Endothelial cell of umbilical vein (primary cell): ENCODE measurements at regions not wholly inside any gene's neighbourhood (a gene's known extent, or its start where the extent isn't known, plus 50 kb on each side); places are given as distances from the start of the nearest gene placed in this dataset.

Experiments used
- CTCF ChIP-seq, 2 donors: IDR thresholded peaks; 1 replicate in 1 of 2; 2 replicates in 1 of 2; pipeline ENCODE4 v1.5.1; 2011; ENCODE audit warnings: low read length in 2 of 2, mild to moderate bottlenecking in 2 of 2, moderate library complexity in 2 of 2, control low read depth in 1 of 2, inconsistent platforms in 1 of 2, low read depth in 1 of 2; ENCODE audit not compliant: insufficient read depth in 1 of 2; ENCODE audit errors: extremely low read depth in 1 of 2
- EZH2 ChIP-seq: IDR thresholded peaks from 2 replicates; pipeline ENCODE4 v1.6.1; 2012; ENCODE audit warnings: borderline replicate concordance, low read depth, mild to moderate bottlenecking, moderate library complexity, low read length, inconsistent platforms; ENCODE audit not compliant: severe bottlenecking
- FOS ChIP-seq: IDR thresholded peaks from 2 replicates; pipeline ENCODE4 v1.6.1; 2011; ENCODE audit warnings: mild to moderate bottlenecking, low read length, moderate library complexity, borderline replicate concordance; ENCODE audit not compliant: insufficient read depth
- MAX ChIP-seq: IDR thresholded peaks from 2 replicates; pipeline ENCODE4 v1.6.1; 2011; ENCODE audit not compliant: insufficient read depth, insufficient read length
- MYC ChIP-seq: IDR thresholded peaks from one replicate; pipeline ENCODE4 v1.6.1; 2011; ENCODE audit warnings: mild to moderate bottlenecking, low read depth, low read length
- POLR2A ChIP-seq: IDR thresholded peaks from 2 replicates; pipeline ENCODE4 v1.6.1; 2012; ENCODE audit warnings: low read depth, mild to moderate bottlenecking, control low read depth, low read length
- POLR2AphosphoS5 ChIP-seq: IDR thresholded peaks from 2 replicates; pipeline ENCODE4 v1.6.1; 2012; ENCODE audit warnings: low read depth, mild to moderate bottlenecking, control low read depth, low read length, moderate library complexity; ENCODE audit not compliant: insufficient read depth

GRCh38 chr22:49352361-49353169 is 475.1 kb downstream of the BRD1 start:
- TF ChIP-seq FOS (no peak), MYC (no peak), POLR2AphosphoS5 (no peak), CTCF (IDR thresholded peaks at IDR 0.05; ENCODE audit: extremely low read depth in 1 of 2, insufficient read depth in 1 of 2, low read depth in 1 of 2, low read length in 2 of 2) (no peak), POLR2A (no peak), EZH2 (no peak), MAX (no peak)
